CD4-positive, alpha-beta T cell treated with Interferon gamma for 1 hour (primary cell): ENCODE measurements at regions not wholly inside any gene's neighbourhood (a gene's known extent, or its start where the extent isn't known, plus 50 kb on each side); places are given as distances from the start of the nearest gene placed in this dataset.
"Not testable (repeated sequence)": the region's sequence is repeated elsewhere in the genome, so short reads cannot be mapped to it uniquely, and the experiment has no call there.

Experiments
- DNase-seq: peaks from one replicate; pipeline ENCODE4 v3.0.0-alpha.2; 2020

DNA sequence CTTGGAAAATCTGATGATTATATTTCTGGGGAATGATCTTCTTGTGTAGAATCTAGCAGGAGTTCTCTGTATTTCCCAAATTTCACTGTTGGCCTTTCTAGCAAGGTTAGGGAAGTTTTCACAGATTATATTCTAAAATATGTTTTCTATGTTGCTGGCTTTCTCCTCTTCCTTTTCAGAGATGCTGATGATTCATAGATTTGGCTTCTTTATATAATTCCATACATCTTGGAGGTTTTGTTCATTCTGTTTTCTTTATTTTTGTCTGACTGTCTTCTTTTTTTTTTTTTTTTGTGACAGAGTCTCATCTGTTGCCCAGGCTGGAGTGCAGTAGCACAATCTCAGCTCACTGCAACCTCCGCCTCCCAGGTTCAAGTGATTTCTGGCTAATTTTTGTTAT is 957.9 kb upstream of the SLIT2 start:
- no peak for DNase-seq

DNA sequence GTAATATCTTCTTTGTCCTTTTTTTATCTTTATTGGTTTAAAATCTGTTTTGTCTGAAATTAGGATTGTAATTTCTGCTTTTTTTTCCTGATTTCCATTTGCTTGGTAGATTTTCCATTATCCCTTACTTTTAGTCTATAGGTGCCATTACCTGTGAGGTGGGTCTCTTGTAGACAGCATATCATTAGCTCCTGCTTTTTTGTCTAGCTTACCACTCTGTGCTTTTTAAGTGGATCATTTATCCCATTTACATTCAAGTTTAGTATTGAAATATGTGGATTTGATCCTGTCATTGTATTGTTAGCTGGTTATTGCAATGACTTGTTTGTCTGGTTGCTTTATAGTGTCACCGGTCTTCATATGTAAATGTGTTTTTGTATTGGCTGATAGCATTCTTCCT is 958.6 kb upstream of the SLIT2 start:
- no peak for DNase-seq

DNA sequence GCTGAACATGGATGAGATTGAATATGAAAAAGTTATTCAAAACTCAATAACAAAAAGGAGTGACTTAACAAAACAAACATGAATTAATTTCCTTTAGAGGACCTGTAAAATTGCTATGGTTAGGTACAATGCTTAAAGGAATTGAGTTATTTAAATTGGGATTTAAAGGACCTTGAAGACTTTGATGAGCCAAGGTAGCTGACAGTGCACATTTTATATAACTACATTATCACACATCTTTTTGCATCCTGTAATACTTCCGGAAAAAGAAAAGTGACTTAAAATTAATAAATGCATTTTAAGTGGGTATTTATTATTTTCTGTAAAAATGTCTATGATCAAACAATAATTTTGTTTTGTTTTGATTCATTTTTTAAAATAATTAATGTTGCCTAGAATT is 964.8 kb upstream of the SLIT2 start:
- DNase-seq, result no peak

DNA sequence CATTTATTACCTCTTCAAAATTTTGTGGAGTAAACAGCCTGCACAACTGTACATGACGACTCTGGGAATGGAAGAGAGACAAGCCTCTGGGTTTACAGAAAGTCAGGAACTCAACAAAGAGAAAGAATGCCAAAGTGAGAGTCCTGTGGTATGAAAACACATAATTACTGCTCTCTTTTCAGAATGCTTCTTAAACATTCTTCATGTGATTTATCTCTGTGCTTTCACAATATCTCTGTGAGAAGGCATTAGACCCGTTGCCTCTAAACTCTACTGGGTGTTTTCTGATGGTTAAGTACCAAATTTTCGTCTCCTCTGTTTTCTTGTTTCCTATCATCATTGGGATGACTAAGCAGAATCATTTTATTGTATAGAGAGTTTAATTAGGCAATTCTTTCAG is 966.6 kb upstream of the SLIT2 start:
- no peak for DNase-seq

DNA sequence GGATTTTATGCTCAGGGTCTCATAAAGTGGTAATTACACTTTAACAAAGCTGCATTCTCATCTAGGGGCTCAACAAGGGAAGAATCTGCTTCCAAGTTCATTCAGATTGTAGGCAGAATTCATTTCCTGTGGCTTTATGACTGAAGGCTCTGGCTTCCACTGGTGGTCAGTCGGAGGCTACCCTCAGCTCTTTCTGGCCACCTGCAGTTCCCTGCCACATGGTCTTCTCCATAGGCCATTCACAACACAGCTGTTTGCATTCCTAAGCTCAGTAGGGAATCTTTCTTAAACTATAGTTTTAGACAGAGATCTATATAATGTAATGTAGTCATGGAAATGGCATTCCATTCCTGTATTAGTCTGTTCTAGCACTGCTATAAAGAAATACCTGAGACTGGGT is 973.0 kb upstream of the SLIT2 start:
- DNase-seq, result no peak

DNA sequence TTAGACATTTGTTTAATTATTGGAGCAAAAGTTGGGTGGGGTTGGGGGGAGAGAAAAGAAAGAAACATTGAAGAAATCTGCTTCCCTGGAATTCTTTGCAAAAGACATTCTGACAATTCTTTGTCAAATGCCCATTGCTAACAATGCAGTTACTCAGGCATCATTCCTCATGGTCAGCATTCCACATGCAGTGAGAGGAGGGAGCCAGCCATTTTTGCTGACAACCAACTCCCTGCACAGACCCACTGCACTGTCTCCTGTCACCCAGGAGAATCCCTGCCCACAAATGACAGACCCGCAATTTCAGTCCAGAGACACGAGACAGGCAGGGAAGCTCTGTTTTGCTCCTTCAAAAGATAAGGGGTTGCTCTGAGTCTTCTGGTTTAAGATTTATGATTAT is 985.1 kb upstream of the SLIT2 start:
- DNase-seq, result no peak

DNA sequence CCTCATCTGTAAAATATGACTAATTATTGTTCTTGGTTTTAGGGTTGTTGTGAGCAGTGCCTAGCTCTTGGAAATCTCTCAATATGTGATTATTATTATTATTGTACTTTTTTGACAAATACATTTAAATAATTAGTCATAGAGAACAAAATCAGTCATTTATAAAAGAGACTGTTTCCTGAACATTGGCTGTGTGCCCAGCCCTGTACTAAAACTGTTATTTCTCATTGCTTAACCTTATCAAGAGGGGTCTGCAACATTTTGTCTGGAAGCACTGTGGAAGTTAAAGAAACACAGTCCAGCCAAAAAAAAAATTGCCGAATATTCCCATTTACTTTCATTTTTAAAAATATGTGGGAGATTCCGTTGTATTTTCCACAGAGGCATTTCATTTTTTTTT is 989.2 kb upstream of the SLIT2 start:
- DNase-seq, result no peak

DNA sequence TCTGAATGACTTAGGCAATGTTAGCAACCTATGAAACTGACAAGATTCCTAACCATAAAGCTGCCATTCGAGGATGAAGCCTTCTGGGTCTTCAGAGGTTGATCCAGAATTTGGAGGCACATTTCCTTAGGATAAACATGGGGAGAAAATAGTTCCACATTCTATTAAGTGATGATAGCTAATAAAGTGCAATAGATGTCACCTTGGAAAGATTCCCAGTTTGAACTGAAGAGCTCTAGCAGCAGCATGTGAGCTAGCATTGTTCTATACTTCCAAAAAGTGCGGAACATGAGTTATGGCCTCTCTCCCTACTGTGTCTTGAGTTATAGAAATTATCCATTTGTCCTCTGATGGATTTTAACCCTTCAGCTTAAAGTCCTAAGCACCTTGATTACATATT is 991.4 kb upstream of the SLIT2 start:
- DNase-seq, result no peak

DNA sequence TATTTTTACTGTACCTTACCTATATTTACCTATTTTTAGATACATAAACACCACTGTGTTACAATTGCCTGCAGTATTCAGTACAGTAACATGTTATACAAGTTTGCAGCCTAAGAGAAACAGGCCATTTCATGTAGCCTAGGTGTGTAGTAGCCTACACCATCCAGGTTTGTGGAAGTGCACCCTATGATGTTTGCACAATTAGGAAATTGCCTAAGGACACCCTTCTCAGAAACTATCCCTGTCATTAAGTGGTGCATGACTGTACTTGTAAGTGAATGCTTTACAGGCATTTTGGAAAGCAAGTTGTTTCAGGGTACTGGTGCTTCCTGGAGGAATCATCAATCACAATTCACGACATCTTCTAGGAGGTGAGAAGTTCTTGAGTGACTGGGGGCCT is 991.8 kb upstream of the SLIT2 start:
- DNase-seq, result no peak

DNA sequence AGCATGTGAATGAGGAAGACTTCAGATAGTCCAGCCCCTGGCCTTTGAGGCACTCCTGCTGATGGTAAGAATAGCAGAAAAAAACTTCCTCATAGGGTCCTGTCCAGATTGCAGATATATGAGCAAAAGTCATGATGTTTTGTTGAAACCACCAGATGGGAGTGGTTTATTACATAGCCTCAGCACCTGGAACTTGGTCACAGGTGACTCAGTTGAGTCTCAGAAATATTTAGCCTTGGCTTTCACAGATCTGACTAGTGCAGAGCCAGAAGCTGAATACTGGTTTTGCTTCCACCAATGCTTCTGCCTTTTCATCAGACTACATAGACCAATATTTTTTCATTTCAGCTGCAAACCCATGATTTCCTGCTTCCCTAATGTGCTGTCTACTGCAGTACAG is 994.9 kb upstream of the SLIT2 start:
- no peak for DNase-seq

DNA sequence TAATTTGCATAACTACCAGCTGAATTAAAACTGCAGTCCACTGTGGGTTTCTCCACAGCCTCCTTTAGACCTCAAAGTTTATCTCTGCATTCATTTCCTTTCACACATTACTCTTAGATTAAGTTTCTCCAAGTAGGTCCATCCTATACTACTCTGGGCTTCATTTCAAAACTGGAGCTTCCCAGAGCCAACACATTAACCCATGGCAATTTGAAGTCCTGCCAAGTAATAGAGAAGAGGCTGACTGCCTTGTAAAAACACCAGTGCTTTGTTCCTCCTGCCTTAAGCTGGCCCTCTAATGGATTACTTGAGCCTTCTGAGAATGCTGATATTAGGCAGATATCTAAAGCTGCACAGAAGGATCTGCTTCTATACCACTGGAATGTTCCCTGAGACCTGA is 997.2 kb upstream of the SLIT2 start:
- no peak for DNase-seq

DNA sequence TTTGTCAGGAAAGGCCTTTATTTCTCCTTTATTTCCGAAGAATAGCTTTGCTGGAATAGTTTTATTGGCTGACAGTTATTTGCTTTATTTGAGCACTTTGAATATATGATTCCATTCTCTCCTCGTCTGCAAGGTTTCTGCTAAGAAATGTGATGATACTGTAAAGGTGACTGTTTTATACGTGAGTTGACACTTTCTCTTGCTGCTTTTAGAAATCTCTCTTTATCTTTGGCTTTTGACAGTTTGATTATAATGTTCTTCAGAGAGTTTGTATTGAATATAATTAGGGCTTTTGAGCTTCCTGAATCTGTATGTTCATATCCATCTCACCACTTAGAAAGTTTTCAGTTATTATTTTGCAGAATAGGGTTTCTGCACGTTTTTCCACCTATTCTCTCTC is 1003.7 kb upstream of the SLIT2 start:
- DNase-seq, result no peak

DNA sequence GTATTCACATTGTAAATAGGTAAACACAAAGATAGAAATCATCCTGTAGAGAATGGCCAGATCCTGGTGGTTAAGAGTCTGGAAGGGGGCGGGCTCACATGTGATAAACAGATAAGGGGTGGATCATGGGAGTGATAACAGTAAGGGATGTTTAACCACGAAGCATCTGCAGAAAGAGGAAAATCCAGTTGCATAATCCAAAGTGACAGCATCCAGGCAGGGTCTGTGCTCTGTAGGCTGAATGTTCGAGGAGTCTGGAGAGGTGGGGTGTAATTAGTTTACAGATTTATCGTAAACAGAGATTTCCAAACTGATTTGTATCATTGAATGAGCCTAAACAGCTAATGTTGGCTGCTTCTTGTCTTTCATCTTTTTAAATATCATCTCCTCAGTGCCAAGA is 1009.8 kb upstream of the SLIT2 start:
- no peak for DNase-seq

DNA sequence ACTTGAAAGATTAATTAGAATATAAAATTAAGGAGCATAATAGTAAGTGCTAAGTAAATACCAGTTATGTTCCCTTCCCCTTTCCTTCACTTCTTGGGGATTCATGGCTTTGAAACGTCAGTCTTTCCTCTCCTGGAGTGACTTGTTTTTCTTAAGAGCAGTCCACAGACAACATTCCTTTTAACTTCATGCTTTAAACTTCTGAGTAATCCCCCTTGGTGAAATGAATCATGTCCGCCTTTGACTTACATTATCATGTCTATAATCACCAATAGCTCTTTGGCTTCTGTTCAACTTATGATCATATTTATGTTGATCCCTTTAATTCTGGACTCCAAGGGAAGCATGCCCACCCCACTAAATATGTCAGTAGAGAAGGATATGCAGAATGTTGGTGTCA is 1012.1 kb upstream of the SLIT2 start:
- no peak for DNase-seq

DNA sequence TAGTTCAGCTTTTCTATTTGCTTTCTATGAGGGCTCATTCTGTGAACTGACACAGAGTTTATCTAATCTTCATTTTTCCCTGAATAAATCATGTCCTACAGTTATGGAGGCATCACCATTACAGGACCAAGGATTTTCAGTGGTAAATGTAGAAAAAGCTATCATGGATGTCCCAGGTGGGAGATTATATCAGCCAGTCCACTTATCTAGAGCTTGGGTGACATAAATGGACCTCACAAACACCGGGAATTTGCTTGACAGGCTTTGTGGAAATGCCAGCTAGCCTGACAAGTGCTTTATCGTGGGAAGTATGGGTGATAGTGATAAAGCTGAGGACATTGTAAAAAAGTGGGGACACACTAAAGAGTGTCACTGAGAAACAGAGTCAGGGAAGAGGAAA is 1015.2 kb upstream of the SLIT2 start:
- no peak for DNase-seq

DNA sequence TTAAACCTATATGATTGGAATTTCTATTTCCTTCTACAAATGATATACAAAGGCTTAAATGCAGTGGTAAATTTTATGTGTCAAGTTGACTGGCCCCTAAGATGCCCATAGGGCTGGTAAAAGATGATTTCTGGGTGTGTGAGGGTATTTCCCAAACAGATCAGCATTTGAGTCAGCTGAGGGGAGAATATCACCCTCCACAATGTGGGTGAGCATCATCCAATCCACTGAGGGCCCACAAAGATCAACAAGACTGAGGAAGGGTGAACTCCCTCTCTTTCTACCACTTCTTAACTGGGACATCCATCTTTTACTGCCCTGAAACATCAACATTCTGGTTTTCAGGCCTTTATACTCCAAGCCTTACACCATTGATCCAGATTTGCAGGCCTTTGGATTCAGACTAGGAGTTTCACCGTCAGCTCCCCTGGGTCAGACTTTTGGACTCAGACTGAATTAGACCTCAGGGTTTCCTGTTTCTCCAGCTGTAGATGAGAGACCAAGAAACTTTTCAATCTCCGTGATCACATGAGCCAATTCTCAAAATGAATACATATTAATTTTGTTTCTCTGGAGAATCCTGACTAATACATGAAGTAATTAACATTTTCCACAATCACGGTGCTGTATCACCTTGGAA is 1020.7 kb upstream of the SLIT2 start:
- no peak for DNase-seq

DNA sequence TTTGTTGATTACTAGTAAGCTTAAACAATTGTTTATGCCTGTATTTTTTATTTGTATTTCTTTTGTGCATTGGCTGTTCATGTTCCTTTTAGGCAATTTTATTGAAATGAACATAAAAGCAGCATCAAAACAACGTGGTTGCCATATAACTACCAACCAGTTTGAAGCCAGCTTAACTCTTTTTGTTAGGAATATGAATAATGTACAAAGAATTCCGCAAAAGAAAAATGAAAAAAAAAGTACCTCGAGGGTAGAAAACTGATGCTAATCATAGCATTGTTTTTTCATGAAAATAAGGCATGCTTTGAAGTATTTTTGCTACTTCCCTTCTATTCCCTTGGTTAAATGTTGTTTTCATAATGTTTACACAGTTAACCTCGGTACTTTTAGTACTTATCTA is 1024.0 kb upstream of the SLIT2 start:
- no peak for DNase-seq

DNA sequence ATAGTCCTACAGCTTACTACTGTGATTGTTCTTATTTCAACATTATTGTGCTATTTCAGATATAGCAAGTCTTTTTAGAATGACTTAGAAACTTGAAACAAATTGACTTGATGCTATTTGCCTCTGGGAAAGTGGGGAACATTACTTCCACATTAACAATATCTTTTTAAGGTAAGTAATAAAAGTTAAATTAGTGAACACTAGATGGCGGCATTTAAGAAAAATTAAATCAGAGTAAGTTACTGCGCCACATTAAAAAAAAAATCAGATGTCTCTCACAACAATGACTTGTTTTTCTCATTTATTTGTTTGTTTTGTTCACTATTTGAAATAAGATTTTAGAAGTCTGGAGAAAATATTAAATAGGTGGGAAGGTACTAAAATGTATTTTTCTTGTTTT is 1026.9 kb upstream of the SLIT2 start:
- no peak for DNase-seq

DNA sequence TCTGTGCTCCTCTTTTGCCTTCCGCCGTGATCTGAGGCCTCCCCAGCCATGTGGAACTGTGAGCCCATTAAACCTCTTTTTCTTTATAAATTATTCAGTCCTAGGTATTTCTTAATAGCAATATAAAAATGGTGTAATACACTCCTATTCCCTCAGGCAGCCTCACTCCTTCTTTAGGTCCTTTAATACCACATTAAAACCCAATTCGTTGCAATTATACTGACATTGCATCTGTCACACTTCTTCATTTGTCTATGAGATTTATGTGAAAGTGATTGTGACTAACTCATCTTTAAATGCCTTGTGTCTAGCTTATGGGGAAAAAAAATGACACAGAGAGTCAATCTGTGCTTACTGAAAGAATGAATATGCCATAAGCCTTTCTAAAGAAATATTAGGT is 1035.2 kb upstream of the SLIT2 start:
- DNase-seq, result no peak

DNA sequence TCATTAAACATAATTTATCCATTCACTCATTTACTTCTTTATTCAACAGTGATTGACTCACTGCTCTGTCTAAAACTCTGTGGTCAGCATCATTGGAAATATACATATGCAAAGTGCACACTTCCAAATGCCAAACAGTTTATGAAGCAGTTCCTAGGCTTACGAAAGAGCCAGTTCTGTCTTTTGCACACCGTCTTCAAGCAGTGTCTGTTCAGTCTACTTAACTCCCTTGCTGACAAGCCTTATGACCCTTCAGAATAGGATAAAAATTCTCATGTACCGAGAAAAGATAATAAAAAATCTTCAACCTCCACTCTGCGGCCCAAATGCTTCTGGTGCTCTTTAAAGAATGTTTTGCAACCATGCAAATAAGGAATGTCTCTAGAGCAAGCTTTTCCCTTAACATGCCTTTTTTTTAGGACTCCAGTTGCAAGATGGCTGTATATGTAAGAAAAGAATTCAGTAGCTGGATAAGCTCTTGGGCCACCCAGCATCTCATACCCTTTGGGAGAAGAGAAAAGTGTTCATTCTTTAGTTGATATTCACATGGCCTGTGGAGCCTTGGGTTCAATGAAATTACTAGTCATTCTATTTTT is 1037.0 kb upstream of the SLIT2 start:
- no peak for DNase-seq

DNA sequence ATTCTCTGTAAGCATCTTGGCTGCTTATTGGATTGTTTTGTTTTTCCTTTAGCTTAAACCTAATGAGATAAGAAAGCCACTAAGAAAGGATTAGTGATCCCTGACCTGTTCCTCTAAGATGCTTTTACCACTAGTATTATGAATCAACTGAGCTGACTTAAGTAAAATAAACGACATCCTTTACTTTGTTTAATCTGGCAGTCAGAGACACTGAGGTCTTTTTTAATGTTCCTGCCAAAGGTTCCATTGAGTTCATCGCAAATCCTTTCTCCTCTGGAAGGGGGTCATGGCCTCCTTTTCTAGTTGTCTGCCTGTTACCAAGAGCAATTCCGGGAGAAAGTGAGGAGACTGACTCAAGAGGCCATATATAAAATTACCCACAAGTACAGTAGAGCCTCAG is 1038.3 kb upstream of the SLIT2 start:
- no peak for DNase-seq

DNA sequence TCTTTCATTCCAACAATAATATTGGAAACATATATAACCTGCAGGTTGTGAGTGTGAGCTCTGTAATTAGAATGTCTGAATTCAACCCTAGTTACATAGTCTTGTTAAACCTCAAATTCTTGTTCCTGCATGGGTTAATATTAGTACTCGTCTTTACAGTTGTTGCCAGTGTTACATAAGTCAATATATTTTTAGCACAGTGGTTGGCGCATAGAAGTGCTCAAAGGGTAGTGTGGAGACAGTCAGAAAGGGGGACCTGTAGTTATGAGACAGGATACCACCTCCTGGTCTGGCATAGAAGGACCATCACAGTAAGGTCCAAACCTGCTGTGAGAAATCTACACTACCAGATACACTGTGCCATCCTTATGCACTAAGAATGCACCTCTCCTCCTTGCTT is 1045.9 kb upstream of the SLIT2 start:
- DNase-seq, result no peak

DNA sequence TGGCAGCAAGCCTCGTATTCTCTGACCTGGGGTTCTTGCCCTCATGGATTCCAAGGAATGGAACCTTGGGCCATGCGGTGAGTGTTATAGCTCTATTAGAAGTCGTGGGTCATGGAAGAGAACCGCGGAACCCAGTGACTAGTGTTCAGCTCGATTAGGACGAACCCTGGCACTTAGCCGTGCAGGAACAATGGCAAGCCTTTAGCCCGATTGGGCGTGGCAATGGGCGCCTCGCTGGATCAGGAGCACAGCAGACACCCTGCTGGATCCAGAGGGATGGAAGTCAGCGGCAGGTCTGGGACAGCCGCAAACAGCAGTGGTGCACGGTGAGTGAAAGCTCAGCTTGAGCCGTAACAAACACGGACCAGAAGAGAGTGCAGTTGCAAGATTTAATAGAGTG is 1053.9 kb upstream of the SLIT2 start:
- DNase-seq, result not testable (repeated sequence)

DNA sequence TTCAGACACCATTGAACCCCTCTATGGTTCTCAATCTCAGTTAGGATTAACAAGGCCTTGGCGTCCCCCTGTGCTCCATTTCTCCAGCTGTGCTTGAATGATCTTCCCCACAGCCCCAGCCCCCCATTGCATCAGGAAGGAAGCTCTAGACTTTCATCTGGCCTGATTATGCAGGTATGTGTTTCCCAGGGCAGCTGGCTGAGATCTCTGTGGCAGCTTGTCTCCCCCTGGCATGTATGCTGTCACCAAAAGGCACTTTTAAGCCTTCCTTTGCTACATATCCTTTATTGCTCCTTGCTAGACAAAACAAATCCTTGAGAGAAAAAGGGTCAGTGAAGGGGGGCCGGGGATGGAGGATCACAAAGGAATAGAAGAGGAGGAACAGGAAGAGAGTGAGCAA is 1056.0 kb upstream of the SLIT2 start:
- no peak for DNase-seq

DNA sequence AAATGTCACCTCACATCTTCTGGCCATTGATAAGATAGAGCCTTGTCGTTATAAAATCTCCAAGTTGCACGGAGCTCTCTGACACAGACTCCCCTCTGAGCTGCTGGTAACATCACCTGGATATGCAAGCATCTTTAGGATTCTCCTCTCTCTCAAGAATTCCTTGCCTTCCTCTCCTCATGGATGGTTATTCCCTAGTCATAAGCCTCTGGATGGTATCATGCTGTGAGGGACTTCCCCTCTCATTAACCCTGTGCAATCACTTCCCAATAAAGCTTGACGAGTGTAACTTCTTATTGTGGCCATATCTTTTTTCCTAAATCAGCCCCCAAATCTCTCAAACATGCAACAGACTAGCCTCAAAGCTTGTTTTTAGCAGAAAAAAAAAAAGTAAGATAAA is 1057.0 kb upstream of the SLIT2 start:
- no peak for DNase-seq
